Astrocyte (in vitro differentiated cells and primary cell): ENCODE measurements at regions not wholly inside any gene's neighbourhood (a gene's known extent, or its start where the extent isn't known, plus 50 kb on each side); places are given as distances from the start of the nearest gene placed in this dataset.

Experiments used
- DNase-seq: peaks from one replicate; pipeline ENCODE4 v3.0.0-alpha.2; 2010; ENCODE audit warnings: low read depth
- FAIRE-seq: peaks from 2 replicates; lab custom pipeline; 2011; peaks lifted over from hg19 to GRCh38; lab: Jason Lieb, UNC
- H2AFZ ChIP-seq: 2 replicates; pipeline ENCODE4 v1.6.0; 2012; ENCODE audit warnings: low read depth, low read length, inconsistent platforms
- H3K27ac ChIP-seq: 2 replicates; pipeline ENCODE4 v1.5.1; 2011; ENCODE audit warnings: low read depth, low read length, inconsistent platforms
- H3K27me3 ChIP-seq: 2 replicates; pipeline ENCODE4 v1.6.0; 2011; ENCODE audit warnings: low read length, inconsistent platforms; ENCODE audit not compliant: insufficient read depth
- H3K36me3 ChIP-seq: 2 replicates; pipeline ENCODE4 v1.5.1; 2011; ENCODE audit warnings: low read length, inconsistent platforms; ENCODE audit not compliant: insufficient read depth
- H3K4me1 ChIP-seq: 2 replicates; pipeline ENCODE4 v1.5.1; 2011; ENCODE audit warnings: low read length, inconsistent platforms; ENCODE audit not compliant: insufficient read depth
- H3K4me2 ChIP-seq: 2 replicates; pipeline ENCODE4 v1.6.0; 2012; ENCODE audit warnings: low read length, inconsistent platforms
- H3K4me3 ChIP-seq: 2 replicates; pipeline ENCODE4 v1.5.1; 2011; ENCODE audit warnings: low read depth, mild to moderate bottlenecking, low read length, inconsistent platforms; ENCODE audit not compliant: insufficient read depth
- H3K79me2 ChIP-seq: 2 replicates; pipeline ENCODE4 v1.6.0; 2012; ENCODE audit warnings: mild to moderate bottlenecking, low read length, inconsistent platforms; ENCODE audit not compliant: insufficient read depth
- H3K9ac ChIP-seq: 2 replicates; pipeline ENCODE4 v1.6.0; 2012; ENCODE audit warnings: mild to moderate bottlenecking, low read length, inconsistent platforms
- H3K9me3 ChIP-seq: 2 replicates; pipeline ENCODE4 v1.5.1; 2012; ENCODE audit warnings: low read depth, mild to moderate bottlenecking, low read length, inconsistent platforms; ENCODE audit not compliant: insufficient read depth
- H4K20me1 ChIP-seq: 2 replicates; pipeline ENCODE4 v1.6.0; 2012; ENCODE audit warnings: low read length, inconsistent platforms; ENCODE audit not compliant: insufficient read depth
- H3K27ac Mint-ChIP-seq: one replicate; pipeline ENCODE4 v1.8.0; 2021; ENCODE audit warnings: mild to moderate bottlenecking, mixed read lengths; ENCODE audit not compliant: unreplicated experiment
- H3K27me3 Mint-ChIP-seq: one replicate; pipeline ENCODE4 v1.8.0; 2021; ENCODE audit warnings: low read depth, mixed read lengths; ENCODE audit not compliant: unreplicated experiment
- H3K36me3 Mint-ChIP-seq: one replicate; pipeline ENCODE4 v1.8.0; 2021; ENCODE audit warnings: low read depth, mixed read lengths; ENCODE audit not compliant: unreplicated experiment
- H3K4me1 Mint-ChIP-seq: one replicate; pipeline ENCODE4 v1.8.0; 2021; ENCODE audit warnings: low read depth, mixed read lengths; ENCODE audit not compliant: unreplicated experiment
- H3K4me3 Mint-ChIP-seq: one replicate; pipeline ENCODE4 v1.8.0; 2021; ENCODE audit warnings: mild to moderate bottlenecking, moderate library complexity, mixed read lengths; ENCODE audit not compliant: unreplicated experiment
- H3K9me3 Mint-ChIP-seq: one replicate; pipeline ENCODE4 v1.8.0; 2021; ENCODE audit warnings: mild to moderate bottlenecking, mixed read lengths; ENCODE audit not compliant: unreplicated experiment
- CTCF ChIP-seq: IDR thresholded peaks from 2 replicates; pipeline ENCODE4 v1.5.1; 2011; ENCODE audit warnings: low read depth, mild to moderate bottlenecking, inconsistent platforms, low read length, moderate library complexity; ENCODE audit not compliant: insufficient read depth
- EZH2 ChIP-seq: IDR thresholded peaks from 2 replicates; pipeline ENCODE4 v1.6.1; 2012; ENCODE audit warnings: mild to moderate bottlenecking, low read length, inconsistent platforms; ENCODE audit not compliant: insufficient read depth

- no peak for FAIRE-seq
- Histone ChIP-seq H3K27me3 (no peaks in the 10 kb centered on the region), H2AFZ (no peak overlapping the region), H3K4me2 (no peak overlapping the region), H4K20me1 (no peaks in the 10 kb centered on the region), H3K9ac (no peak overlapping the region), H3K27ac (no peak overlapping the region), H3K79me2 (no peaks in the 10 kb centered on the region), H3K36me3 (no peaks in the 10 kb centered on the region), H3K4me1 (peaks cover 25% of the 10 kb centered on the region), H3K9me3 (no peaks in the 10 kb centered on the region), H3K4me3 (no peak overlapping the region)
- no peak for TF ChIP-seq CTCF
- TF ChIP-seq EZH2, result no peak
- DNase-seq, result peak; percentile 85
- Mint-ChIP-seq H3K9me3 (peaks cover 2% of the 10 kb centered on the region), H3K27me3 (peaks cover 10% of the 10 kb centered on the region), H3K4me3 (no peak overlapping the region), H3K27ac (no peak overlapping the region), H3K36me3 (peaks cover under 1% of the 10 kb centered on the region), H3K4me1 (peaks cover 29% of the 10 kb centered on the region)
Measured at GRCh38 chr6:14038467-14039437, 78.8 kb upstream of the CD83 start.

GRCh38 chr6:14040042-14040441 is 77.5 kb upstream of the CD83 start:
- no peak overlapping the region for H3K9ac ChIP-seq
- no peaks in the 10 kb centered on the region for H3K9me3 ChIP-seq
- H3K27me3 Mint-ChIP-seq, result peaks cover 10% of the 10 kb centered on the region
- H4K20me1 ChIP-seq, result no peaks in the 10 kb centered on the region
- H3K9me3 Mint-ChIP-seq, result peaks cover 4% of the 10 kb centered on the region
- H3K79me2 ChIP-seq, result no peaks in the 10 kb centered on the region
- H3K4me1 ChIP-seq, result peaks cover 19% of the 10 kb centered on the region
- H3K4me1 Mint-ChIP-seq, result peaks cover 20% of the 10 kb centered on the region
- H3K4me2 ChIP-seq, result no peak overlapping the region
- H3K4me3 Mint-ChIP-seq, result no peak overlapping the region
- no peaks in the 10 kb centered on the region for H3K36me3 ChIP-seq
- no peaks in the 10 kb centered on the region for H3K27me3 ChIP-seq
- H3K27ac ChIP-seq, result no peak overlapping the region
- TF ChIP-seq CTCF (no peak), EZH2 (no peak)
- H3K4me3 ChIP-seq, result no peak overlapping the region
- H3K36me3 Mint-ChIP-seq, result no peaks in the 10 kb centered on the region
- H3K27ac Mint-ChIP-seq, result no peak overlapping the region
- no peak overlapping the region for H2AFZ ChIP-seq
- FAIRE-seq (no peak), DNase-seq (no peak)
